OCI-LY1 (cell line): ENCODE measurements at regions not wholly inside any gene's neighbourhood (a gene's known extent, or its start where the extent isn't known, plus 50 kb on each side); places are given as distances from the start of the nearest gene placed in this dataset.

Experiments used
- EZH2 ChIP-seq: fragments of 200-600 bp; sonication (generic), shearing (Covaris generic); IDR thresholded peaks from 2 replicates; pipeline ENCODE4 v1.8.0; 2017; ENCODE audit warnings: borderline replicate concordance, mixed run types, mild to moderate bottlenecking, antibody characterized with exemption, low read length, moderate library complexity, mixed read lengths
- TF ChIP-seq, protein P1 (sequence below): fragments of 200-600 bp; sonication (generic), shearing (Covaris generic); IDR thresholded peaks from 2 replicates; pipeline ENCODE4 v1.5.1; 2017; ENCODE audit warnings: mild to moderate bottlenecking, antibody characterized with exemption, low read length, moderate library complexity, mixed read lengths

GRCh38 chr18:14285053-14285452 lies 152.8 kb upstream of the ZNF519 start:
- TF ChIP-seq, protein P1, sequence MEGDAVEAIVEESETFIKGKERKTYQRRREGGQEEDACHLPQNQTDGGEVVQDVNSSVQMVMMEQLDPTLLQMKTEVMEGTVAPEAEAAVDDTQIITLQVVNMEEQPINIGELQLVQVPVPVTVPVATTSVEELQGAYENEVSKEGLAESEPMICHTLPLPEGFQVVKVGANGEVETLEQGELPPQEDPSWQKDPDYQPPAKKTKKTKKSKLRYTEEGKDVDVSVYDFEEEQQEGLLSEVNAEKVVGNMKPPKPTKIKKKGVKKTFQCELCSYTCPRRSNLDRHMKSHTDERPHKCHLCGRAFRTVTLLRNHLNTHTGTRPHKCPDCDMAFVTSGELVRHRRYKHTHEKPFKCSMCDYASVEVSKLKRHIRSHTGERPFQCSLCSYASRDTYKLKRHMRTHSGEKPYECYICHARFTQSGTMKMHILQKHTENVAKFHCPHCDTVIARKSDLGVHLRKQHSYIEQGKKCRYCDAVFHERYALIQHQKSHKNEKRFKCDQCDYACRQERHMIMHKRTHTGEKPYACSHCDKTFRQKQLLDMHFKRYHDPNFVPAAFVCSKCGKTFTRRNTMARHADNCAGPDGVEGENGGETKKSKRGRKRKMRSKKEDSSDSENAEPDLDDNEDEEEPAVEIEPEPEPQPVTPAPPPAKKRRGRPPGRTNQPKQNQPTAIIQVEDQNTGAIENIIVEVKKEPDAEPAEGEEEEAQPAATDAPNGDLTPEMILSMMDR = no peak
- no peak for TF ChIP-seq EZH2
